ENCODE measurements at regions not wholly inside any gene's neighbourhood (a gene's known extent, or its start where the extent isn't known, plus 50 kb on each side); places are given as distances from the start of the nearest gene placed in this dataset.

- Mint-ChIP-seq H3K27me3 (ENCODE audit: low read depth) (peaks cover 75% of the 10 kb centered on the region), H3K36me3 (ENCODE audit: low read depth) (no peaks in the 10 kb centered on the region), H3K27ac (ENCODE audit: unreplicated experiment) (no peak overlapping the region), H3K4me1 (ENCODE audit: low read depth) (no peaks in the 10 kb centered on the region), H3K9me3 (ENCODE audit: low read depth) (no peaks in the 10 kb centered on the region), H3K4me3 (ENCODE audit: unreplicated experiment) (no peak overlapping the region)
- DNase-seq (ENCODE audit: low spot score) = no peak
- no peak for TF ChIP-seq CTCF (IDR thresholded peaks at IDR 0.05)
These were observed 143.7 kb downstream of the WSCD1 start for GRCh38 chr17:6213859-6214258.

- Mint-ChIP-seq H3K27ac (ENCODE audit: unreplicated experiment) (no peak overlapping the region), H3K9me3 (ENCODE audit: low read depth) (no peaks in the 10 kb centered on the region), H3K27me3 (ENCODE audit: low read depth) (peaks cover 71% of the 10 kb centered on the region), H3K4me3 (ENCODE audit: unreplicated experiment) (no peak overlapping the region), H3K36me3 (ENCODE audit: low read depth) (no peaks in the 10 kb centered on the region), H3K4me1 (ENCODE audit: low read depth) (no peaks in the 10 kb centered on the region)
- no peak for TF ChIP-seq CTCF (IDR thresholded peaks at IDR 0.05)
- no peak for DNase-seq (ENCODE audit: low spot score)
These were observed 142.6 kb downstream of the WSCD1 start for GRCh38 chr17:6212766-6213165.

- no peak for DNase-seq (ENCODE audit: low spot score)
- Mint-ChIP-seq H3K27ac (ENCODE audit: unreplicated experiment) (no peak overlapping the region), H3K36me3 (ENCODE audit: low read depth) (peaks cover 2% of the 10 kb centered on the region), H3K4me1 (ENCODE audit: low read depth) (no peaks in the 10 kb centered on the region), H3K27me3 (ENCODE audit: low read depth) (peaks cover 71% of the 10 kb centered on the region), H3K9me3 (ENCODE audit: low read depth) (no peaks in the 10 kb centered on the region), H3K4me3 (ENCODE audit: unreplicated experiment) (no peak overlapping the region)
- TF ChIP-seq CTCF (IDR thresholded peaks at IDR 0.05) = no peak
These were observed 139.7 kb downstream of the WSCD1 start for GRCh38 chr17:6209829-6210228.

GRCh38 chr17:6208608-6209180 lies 138.5 kb downstream of the WSCD1 start:
- Mint-ChIP-seq H3K4me1 (ENCODE audit: low read depth) (no peaks in the 10 kb centered on the region), H3K27ac (ENCODE audit: unreplicated experiment) (no peak overlapping the region), H3K27me3 (ENCODE audit: low read depth) (peaks cover 76% of the 10 kb centered on the region), H3K9me3 (ENCODE audit: low read depth) (no peaks in the 10 kb centered on the region), H3K36me3 (ENCODE audit: low read depth) (peaks cover 2% of the 10 kb centered on the region), H3K4me3 (ENCODE audit: unreplicated experiment) (no peak overlapping the region)
- DNase-seq (ENCODE audit: low spot score) = no peak
- TF ChIP-seq CTCF (IDR thresholded peaks at IDR 0.05) = no peak

- TF ChIP-seq CTCF (IDR thresholded peaks at IDR 0.05) = no peak
- no peak overlapping the region for H3K27ac Mint-ChIP-seq (ENCODE audit: unreplicated experiment)
- H3K9me3 Mint-ChIP-seq (ENCODE audit: low read depth) = no peaks in the 10 kb centered on the region
- H3K4me3 Mint-ChIP-seq (ENCODE audit: unreplicated experiment) = no peak overlapping the region
- H3K27me3 Mint-ChIP-seq (ENCODE audit: low read depth) = peaks cover 65% of the 10 kb centered on the region
- no peak for DNase-seq (ENCODE audit: low spot score)
- no peaks in the 10 kb centered on the region for H3K4me1 Mint-ChIP-seq (ENCODE audit: low read depth)
- H3K36me3 Mint-ChIP-seq (ENCODE audit: low read depth) = peaks cover 2% of the 10 kb centered on the region
These were observed 135.3 kb downstream of the WSCD1 start for GRCh38 chr17:6205525-6205924.

All from chondrocyte (in vitro differentiated cells).